MM.1S (cell line): ENCODE measurements at regions not wholly inside any gene's neighbourhood (a gene's known extent, or its start where the extent isn't known, plus 50 kb on each side); places are given as distances from the start of the nearest gene placed in this dataset.

Source experiments
- DNase-seq: peaks from one replicate; pipeline ENCODE4 v3.0.0-alpha.2; 2015
- H2AFZ ChIP-seq: fragments of 300-600 bp; sonication (generic); 2 replicates; pipeline ENCODE4 v1.6.0; 2016; ENCODE audit warnings: antibody characterized with exemption, low read length
- H3F3A ChIP-seq: fragments of 300-600 bp; sonication (generic); 2 replicates; pipeline ENCODE4 v1.6.1; 2016; ENCODE audit warnings: mild to moderate bottlenecking, antibody characterized with exemption, low read length, moderate library complexity, mixed read lengths; ENCODE audit not compliant: insufficient read depth
- H3K27ac ChIP-seq: fragments of 300-600 bp; sonication (generic); 2 replicates; pipeline ENCODE4 v1.5.1; 2016; ENCODE audit warnings: mild to moderate bottlenecking, low read length
- H3K27me3 ChIP-seq: fragments of 300-600 bp; sonication (generic); replicated peaks from 2 replicates; pipeline ENCODE4 v1.6.0; 2016; ENCODE audit warnings: low read length; ENCODE audit not compliant: insufficient read depth
- H3K36me3 ChIP-seq: fragments of 300-600 bp; sonication (generic); replicated peaks from 2 replicates; pipeline ENCODE4 v1.6.1; 2016; ENCODE audit warnings: mild to moderate bottlenecking, low read length, mixed read lengths; ENCODE audit not compliant: insufficient read depth
- H3K4me1 ChIP-seq: fragments of 300-600 bp; sonication (generic); 2 replicates; pipeline ENCODE4 v1.6.1; 2016; ENCODE audit warnings: low read length, mixed read lengths
- H3K4me2 ChIP-seq: fragments of 300-600 bp; sonication (generic); 2 replicates; pipeline ENCODE4 v1.6.0; 2016; ENCODE audit warnings: low read depth, low read length
- H3K4me3 ChIP-seq: fragments of 300-600 bp; sonication (generic); 2 replicates; pipeline ENCODE4 v1.5.1; 2016; ENCODE audit warnings: low read length, mixed read lengths
- H3K79me2 ChIP-seq: fragments of 300-600 bp; sonication (generic); 2 replicates; pipeline ENCODE4 v1.6.1; 2016; ENCODE audit warnings: mixed run types, low read length, mixed read lengths
- H3K9ac ChIP-seq: fragments of 300-600 bp; sonication (generic); 2 replicates; pipeline ENCODE4 v1.6.1; 2016; ENCODE audit warnings: low read length, mixed read lengths
- H3K9me2 ChIP-seq: fragments of 300-600 bp; sonication (generic); replicated peaks from 2 replicates; pipeline ENCODE4 v1.6.1; 2016; ENCODE audit warnings: mild to moderate bottlenecking, low read length, mixed read lengths; ENCODE audit not compliant: insufficient read depth
- H3K9me3 ChIP-seq: fragments of 300-600 bp; sonication (generic); replicated peaks from 2 replicates; pipeline ENCODE4 v1.6.1; 2016; ENCODE audit warnings: mild to moderate bottlenecking, low read length, mixed read lengths; ENCODE audit not compliant: insufficient read depth
- H4K20me1 ChIP-seq: fragments of 300-600 bp; sonication (generic); 2 replicates; pipeline ENCODE4 v1.6.1; 2016; ENCODE audit warnings: mild to moderate bottlenecking, low read length, moderate library complexity, mixed read lengths; ENCODE audit not compliant: insufficient read depth
- CTCF ChIP-seq: fragments of 300-600 bp; sonication (generic); IDR thresholded peaks from 2 replicates; pipeline ENCODE4 v1.5.1; 2016; ENCODE audit warnings: antibody characterized with exemption, low read length, mixed read lengths
- EZH2 ChIP-seq: fragments of 300-600 bp; sonication (generic); optimal IDR thresholded peaks from 2 replicates; pipeline ENCODE3; 2017; ENCODE audit warnings: low read depth, mild to moderate bottlenecking, antibody characterized with exemption, low read length, mixed read lengths
- EZH2phosphoT487 ChIP-seq: fragments of 300-600 bp; sonication (generic); IDR thresholded peaks from 2 replicates; pipeline ENCODE4 v1.6.1; 2018; ENCODE audit warnings: antibody characterized with exemption, low read length

DNA sequence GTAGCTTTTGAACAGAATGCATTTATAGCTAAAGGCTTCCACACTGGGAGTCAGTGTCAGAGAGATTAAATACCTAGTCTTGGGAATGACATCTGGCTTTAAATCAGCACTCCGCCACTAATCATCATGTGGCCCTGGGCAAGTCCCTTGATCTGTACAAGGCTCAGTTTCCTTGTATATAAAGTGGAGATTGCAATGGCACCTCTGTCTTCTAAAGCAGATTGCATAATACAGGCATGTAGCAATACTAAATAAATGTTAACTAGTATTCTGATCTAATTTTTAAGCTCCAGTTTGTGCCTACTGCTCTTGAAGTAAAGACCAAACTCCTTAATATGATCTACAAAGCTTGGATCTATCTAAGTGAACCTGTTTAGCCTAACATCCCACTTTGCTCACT lies 249.4 kb downstream of the PLPP3 start:
- Histone ChIP-seq H3K27me3 (no peaks in the 10 kb centered on the region), H4K20me1 (no peaks in the 10 kb centered on the region), H3K4me2 (no peak overlapping the region), H2AFZ (no peak overlapping the region), H3K36me3 (no peaks in the 10 kb centered on the region), H3K4me3 (no peak overlapping the region), H3K9me2 (no peaks in the 10 kb centered on the region), H3K9me3 (no peaks in the 10 kb centered on the region), H3K9ac (no peak overlapping the region), H3K4me1 (no peaks in the 10 kb centered on the region), H3F3A (no peaks in the 10 kb centered on the region), H3K79me2 (no peaks in the 10 kb centered on the region), H3K27ac (no peak overlapping the region)
- no peak for DNase-seq
- TF ChIP-seq CTCF (no peak), EZH2 (no peak), EZH2phosphoT487 (no peak)

DNA sequence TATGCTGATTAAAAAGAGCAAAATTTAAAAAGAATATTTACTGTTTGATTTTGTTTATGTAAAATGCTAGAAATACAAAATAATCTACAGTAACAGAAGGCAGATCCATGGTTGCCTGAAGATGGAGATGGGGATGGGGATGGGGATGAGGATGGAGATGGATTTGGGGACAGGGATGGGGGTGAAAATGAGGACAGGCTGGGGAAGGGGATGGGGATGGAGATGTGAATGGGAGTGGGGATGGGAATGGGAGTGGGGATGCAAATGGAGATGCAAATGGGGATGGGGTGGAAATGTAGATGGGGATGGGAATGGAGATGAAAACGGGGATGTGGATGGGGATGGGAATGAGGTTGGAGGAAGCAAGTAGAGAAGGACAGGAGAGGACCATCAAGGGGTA lies 252.2 kb downstream of the PLPP3 start:
- Histone ChIP-seq H3K9ac (no peak overlapping the region), H4K20me1 (no peaks in the 10 kb centered on the region), H3K9me2 (no peaks in the 10 kb centered on the region), H3K4me1 (no peaks in the 10 kb centered on the region), H3K27ac (no peak overlapping the region), H3K4me3 (no peak overlapping the region), H3K4me2 (no peak overlapping the region), H3K27me3 (no peaks in the 10 kb centered on the region), H3K36me3 (no peaks in the 10 kb centered on the region), H3K9me3 (no peaks in the 10 kb centered on the region), H2AFZ (no peak overlapping the region), H3F3A (no peaks in the 10 kb centered on the region), H3K79me2 (no peaks in the 10 kb centered on the region)
- no peak for DNase-seq
- TF ChIP-seq EZH2 (no peak), EZH2phosphoT487 (no peak), CTCF (no peak)

GRCh38 chr1:56326056-56326455 lies 253.3 kb downstream of the PLPP3 start:
- no peak for DNase-seq
- Histone ChIP-seq H3F3A (no peaks in the 10 kb centered on the region), H3K4me1 (no peaks in the 10 kb centered on the region), H3K27ac (no peak overlapping the region), H3K79me2 (no peaks in the 10 kb centered on the region), H3K9ac (no peak overlapping the region), H3K9me3 (no peaks in the 10 kb centered on the region), H4K20me1 (no peaks in the 10 kb centered on the region), H3K4me2 (no peak overlapping the region), H3K4me3 (no peak overlapping the region), H3K27me3 (no peaks in the 10 kb centered on the region), H3K9me2 (no peaks in the 10 kb centered on the region), H3K36me3 (no peaks in the 10 kb centered on the region), H2AFZ (no peak overlapping the region)
- no peak for TF ChIP-seq CTCF

DNA sequence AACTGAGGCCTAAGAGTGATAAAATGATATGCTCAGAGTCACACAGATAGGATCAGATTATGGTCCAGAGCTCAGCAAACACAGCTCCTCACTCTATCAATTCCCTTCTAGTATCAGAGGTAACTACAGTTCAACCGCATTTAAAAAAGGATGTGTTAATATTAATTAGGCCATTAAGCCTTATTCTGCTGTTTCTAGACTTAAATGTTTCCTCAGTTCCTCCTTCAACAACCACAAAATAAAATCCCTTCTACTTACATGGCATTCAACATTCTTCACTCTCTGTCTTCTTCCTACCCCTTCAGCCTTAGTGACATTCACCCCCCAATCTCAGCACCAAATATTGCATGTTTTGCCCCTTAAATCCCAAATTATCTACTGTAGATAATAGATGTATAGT lies 254.9 kb downstream of the PLPP3 start:
- Histone ChIP-seq H3K36me3 (no peaks in the 10 kb centered on the region), H3F3A (no peaks in the 10 kb centered on the region), H3K4me1 (no peaks in the 10 kb centered on the region), H3K9me3 (no peaks in the 10 kb centered on the region), H3K27me3 (no peaks in the 10 kb centered on the region), H3K27ac (no peak overlapping the region), H4K20me1 (no peaks in the 10 kb centered on the region), H3K9ac (no peak overlapping the region), H3K79me2 (no peaks in the 10 kb centered on the region), H3K9me2 (no peaks in the 10 kb centered on the region), H3K4me3 (no peak overlapping the region), H2AFZ (no peak overlapping the region), H3K4me2 (no peak overlapping the region)
- no peak for DNase-seq
- TF ChIP-seq EZH2 (no peak), EZH2phosphoT487 (no peak), CTCF (no peak)
